GM19351 (cell line): ENCODE measurements at regions not wholly inside any gene's neighbourhood (a gene's known extent, or its start where the extent isn't known, plus 50 kb on each side); places are given as distances from the start of the nearest gene placed in this dataset.

Experiments used
- ATAC-seq: cut with Tn5 transposase; IDR thresholded peaks from one replicate; pipeline ENCODE4 v1.9.1; 2021; ENCODE audit warnings: mild to moderate bottlenecking, moderate library complexity; ENCODE audit not compliant: unreplicated experiment

- no peak for ATAC-seq
These were observed 65.1 kb downstream of the SLC4A3 start for GRCh38 chr2:219692521-219692920.

GRCh38 chr2:219695145-219695709, 67.8 kb downstream of the SLC4A3 start:
- no peak for ATAC-seq

GRCh38 chr2:219697811-219698747, 70.6 kb downstream of the SLC4A3 start:
- no peak for ATAC-seq

- no peak for ATAC-seq
These were observed 71.5 kb downstream of the SLC4A3 start for GRCh38 chr2:219698748-219699439.

- no peak for ATAC-seq
These were observed 72.0 kb downstream of the SLC4A3 start for GRCh38 chr2:219699440-219699821.

GRCh38 chr2:219701847-219702634, 74.6 kb downstream of the SLC4A3 start:
- ATAC-seq: no peak

- no peak for ATAC-seq
These were observed 75.5 kb downstream of the SLC4A3 start for GRCh38 chr2:219702796-219703545.

- no peak for ATAC-seq
These were observed 77.4 kb downstream of the SLC4A3 start for GRCh38 chr2:219704878-219705277.

GRCh38 chr2:219706823-219707281, 79.4 kb downstream of the SLC4A3 start:
- ATAC-seq: no peak

- ATAC-seq: no peak
These were observed 80.3 kb downstream of the SLC4A3 start for GRCh38 chr2:219707496-219708285.

- no peak for ATAC-seq
These were observed 81.9 kb downstream of the SLC4A3 start for GRCh38 chr2:219709331-219709761.

GRCh38 chr2:219713110-219713509, 85.7 kb downstream of the SLC4A3 start:
- ATAC-seq: peak; percentile 89

- no peak for ATAC-seq
These were observed 87.4 kb downstream of the SLC4A3 start for GRCh38 chr2:219714681-219715400.

GRCh38 chr2:219718066-219718465, 90.6 kb downstream of the SLC4A3 start:
- ATAC-seq: no peak

GRCh38 chr2:219719521-219719920, 92.1 kb downstream of the SLC4A3 start:
- ATAC-seq: no peak

GRCh38 chr2:219720956-219721355, 93.5 kb downstream of the SLC4A3 start:
- no peak for ATAC-seq

GRCh38 chr2:219722276-219722879, 94.9 kb downstream of the SLC4A3 start:
- ATAC-seq: no peak

GRCh38 chr2:219723311-219723710, 95.9 kb downstream of the SLC4A3 start:
- ATAC-seq: no peak
